HG03103 (cell line): ENCODE measurements at regions not wholly inside any gene's neighbourhood (a gene's known extent, or its start where the extent isn't known, plus 50 kb on each side); places are given as distances from the start of the nearest gene placed in this dataset.
"Not testable (repeated sequence)": the region's sequence is repeated elsewhere in the genome, so short reads cannot be mapped to it uniquely, and the experiment has no call there.

Source experiments
- ATAC-seq: cut with Tn5 transposase; IDR thresholded peaks from one replicate; pipeline ENCODE4 v1.9.1; 2021; ENCODE audit warnings: low read depth; ENCODE audit not compliant: unreplicated experiment

DNA sequence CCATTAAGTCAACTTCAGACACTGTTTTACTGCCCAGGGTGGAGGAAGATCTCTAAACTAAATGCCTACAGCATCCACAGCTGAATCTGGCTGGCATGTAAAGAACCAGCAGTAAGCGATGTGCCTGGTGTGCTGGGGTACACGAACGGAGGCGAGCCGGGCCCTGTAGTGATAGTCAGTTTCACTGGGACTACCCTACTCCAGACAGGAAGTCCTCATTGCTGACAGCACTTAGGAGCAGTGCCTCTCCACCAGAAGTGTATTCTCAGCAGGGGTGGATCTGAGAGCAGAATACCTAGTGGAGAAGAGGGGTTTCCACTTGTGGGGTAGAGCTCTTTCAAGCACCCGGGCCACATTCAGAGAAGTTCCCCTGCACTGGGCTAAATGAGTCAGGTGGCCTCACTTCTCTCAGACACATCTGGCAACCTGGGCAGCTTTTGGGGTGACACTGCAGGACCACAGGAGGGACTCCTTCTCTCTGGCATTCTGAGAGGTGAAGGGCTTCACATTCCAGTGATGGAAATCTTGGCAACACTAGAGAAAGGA lies 290.3 kb upstream of the PLGLB1 start:
- not testable (repeated sequence) for ATAC-seq

DNA sequence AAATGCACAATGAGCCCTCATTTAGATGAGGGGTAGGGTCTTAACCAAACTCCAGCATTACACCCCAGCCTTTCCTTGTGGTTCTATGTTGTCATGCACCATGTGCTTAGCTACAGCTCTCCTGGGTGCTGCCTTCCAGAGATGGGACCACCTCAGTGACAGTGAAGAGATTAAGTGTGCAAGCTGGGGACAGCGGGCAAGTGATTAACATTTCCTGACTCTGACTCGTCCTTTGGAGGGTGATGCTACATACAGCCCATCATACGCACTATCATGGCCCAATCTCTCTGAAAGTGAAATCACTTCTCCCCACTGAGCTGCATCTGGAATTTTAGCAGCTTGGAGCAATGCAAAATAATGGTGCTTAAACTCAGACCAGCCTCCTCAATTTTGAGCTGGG lies 293.0 kb upstream of the PLGLB1 start:
- not testable (repeated sequence) for ATAC-seq

- not testable (repeated sequence) for ATAC-seq
These were observed 293.7 kb upstream of the PLGLB1 start for GRCh38 chr2:87315183-87315902.

GRCh38 chr2:87317193-87317592 lies 295.5 kb upstream of the PLGLB1 start:
- ATAC-seq, result not testable (repeated sequence)

DNA sequence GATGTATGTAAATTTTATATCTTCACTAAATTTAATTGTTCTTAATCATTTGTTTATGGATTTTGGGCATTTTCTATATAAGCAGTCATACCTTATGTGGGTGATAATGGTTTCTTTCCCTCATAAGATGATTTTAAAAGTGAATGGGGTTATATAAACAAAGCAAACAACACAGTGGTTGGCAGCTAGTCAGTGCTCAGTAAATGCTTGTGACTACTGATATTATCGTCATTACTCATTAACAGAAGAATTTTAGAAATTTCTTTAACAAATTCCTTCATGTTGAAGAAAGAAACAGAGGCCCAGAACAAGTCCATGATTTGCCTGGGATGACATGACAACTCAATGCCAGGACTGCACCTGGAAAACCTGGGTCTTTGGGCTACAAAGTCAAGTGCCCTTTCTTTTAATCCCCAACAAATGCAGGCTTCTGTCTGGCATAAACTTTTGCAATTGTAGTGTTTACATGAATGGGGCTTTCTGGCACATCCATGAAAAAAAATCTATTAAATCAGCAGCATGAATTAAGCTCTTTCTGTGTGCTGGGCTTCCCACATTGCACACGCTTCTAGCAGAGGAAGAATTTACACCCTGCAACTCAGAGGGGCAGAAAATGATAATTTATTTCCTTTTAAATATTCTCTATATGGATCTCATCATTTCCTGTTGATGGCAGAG lies 297.3 kb upstream of the PLGLB1 start:
- not testable (repeated sequence) for ATAC-seq

- ATAC-seq, result not testable (repeated sequence)
These were observed 298.1 kb upstream of the PLGLB1 start for GRCh38 chr2:87319705-87320104.

DNA sequence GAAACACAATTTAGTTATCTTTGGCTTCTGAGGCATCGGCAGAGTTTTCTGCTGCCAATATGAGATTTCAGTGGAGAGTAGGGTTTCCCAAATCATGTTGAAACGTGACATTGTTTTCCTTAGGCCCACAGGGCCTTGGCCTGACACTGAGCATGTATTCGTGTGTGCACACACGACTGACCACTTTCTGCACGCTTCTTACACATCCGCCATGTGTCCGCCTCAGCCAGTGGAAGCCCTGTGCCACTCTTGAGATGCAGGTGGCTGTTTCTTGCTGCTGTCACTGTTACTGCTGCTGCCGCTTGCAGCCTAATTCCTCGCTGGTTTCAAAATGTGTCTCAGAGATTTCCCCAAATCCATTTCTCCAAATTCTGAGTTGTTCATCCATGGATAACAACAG lies 299.6 kb upstream of the PLGLB1 start:
- ATAC-seq, result not testable (repeated sequence)

DNA sequence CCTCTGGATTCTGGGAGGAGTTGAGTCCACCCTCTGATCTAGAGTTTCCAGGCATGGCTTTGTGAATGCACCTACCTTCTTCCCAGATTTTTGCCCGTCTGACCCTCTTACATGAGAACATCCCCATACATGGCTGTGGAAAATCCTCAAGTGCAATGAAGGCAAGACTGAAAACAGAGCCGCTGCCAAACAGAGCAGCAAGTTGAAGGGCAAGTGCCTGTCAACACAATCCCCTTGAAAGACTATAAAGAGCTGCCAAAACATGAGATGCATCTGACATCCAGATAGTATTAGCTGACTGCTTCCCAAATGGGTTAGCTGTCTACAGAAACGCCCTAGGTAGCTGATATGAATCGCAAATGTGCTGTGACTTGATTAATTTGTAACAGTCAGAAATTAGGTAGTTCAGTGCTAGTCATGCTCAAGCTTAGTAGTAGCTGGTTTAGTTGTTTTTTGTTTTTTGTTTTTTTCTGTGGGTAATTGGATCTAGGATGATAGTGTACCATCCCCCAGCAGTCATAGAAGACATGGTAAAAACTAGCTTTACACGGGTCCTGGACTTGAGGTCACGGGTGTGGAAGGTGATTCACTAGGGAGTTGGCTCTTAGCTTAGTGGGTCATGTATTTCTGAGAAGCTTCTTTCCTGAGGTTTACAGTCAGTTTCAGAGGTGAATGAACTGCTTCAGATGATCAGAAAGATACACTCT lies 302.8 kb upstream of the PLGLB1 start:
- not testable (repeated sequence) for ATAC-seq

GRCh38 chr2:87325042-87325910 lies 303.6 kb upstream of the PLGLB1 start:
- ATAC-seq, result not testable (repeated sequence)

DNA sequence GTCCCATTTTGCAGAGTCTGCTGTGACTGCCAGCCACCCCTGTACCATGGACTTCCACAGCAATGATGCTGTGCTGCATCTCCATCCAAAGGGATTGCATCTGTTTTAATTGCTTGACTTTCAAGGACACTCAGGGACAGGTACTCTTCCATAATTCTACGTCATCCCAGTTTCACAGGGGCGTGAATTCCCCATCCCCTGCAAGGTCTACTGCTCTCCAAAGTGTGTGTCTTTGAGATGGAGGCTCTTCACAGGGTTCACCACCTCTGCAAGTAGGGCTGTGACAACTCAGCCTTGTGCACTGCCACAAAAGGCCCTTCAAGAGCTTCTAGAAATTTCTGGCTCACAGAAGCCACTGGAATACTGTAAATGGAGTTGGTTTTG lies 304.3 kb upstream of the PLGLB1 start:
- not testable (repeated sequence) for ATAC-seq

DNA sequence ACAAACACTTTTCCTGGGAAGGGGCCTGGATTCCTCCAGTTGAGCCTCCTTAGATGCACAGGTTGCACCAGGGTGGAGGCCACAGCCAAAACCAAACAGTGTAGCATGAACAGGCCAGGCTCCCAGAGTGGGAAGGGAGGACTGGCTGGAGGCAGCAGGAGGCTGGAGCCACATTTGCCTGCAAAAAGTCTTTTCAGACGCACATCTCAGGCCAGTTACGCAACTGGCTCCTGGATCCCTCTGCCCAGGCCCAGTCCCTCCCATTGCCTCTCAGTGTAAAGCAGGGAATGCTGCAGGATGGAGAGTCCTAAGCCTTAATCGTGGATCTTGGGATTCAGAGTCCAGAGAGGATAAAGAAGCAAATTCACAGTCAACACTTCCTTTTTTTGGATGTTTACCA lies 305.1 kb upstream of the PLGLB1 start:
- not testable (repeated sequence) for ATAC-seq

DNA sequence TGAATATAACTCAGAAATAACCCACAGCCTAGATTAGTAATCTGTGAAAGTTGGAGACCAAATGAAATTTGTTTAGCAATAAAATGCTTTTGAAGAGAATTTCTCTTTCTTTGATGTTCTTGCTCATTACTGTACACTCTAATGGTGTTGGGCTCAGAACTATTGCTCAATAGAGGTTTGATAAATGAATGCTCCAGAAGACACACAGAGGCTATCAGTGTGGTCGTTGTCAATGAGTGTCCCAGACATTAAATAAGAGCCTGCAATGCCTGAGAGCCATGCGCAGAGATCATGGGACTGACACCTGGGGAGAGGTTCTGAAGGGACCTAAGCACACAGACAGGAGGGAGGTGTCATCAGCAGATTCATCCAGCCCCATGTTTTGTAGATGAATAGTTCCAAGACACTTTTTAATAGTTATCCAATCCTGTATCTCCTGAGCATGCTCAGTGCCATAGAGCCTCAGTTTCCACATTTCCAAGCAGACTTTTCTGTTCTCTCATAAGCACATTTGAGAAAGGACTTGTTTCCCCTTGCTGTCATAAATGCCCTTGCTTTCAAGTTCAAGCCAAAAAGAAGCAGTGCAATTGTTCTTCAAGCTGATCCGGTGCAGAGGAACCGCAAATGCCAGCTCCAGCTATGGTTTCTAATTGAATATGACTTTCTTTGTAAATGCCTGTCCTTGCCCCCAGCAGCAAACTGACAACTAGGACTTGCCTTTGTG lies 306.2 kb upstream of the PLGLB1 start:
- not testable (repeated sequence) for ATAC-seq

GRCh38 chr2:87329529-87329928 lies 307.9 kb upstream of the PLGLB1 start:
- not testable (repeated sequence) for ATAC-seq

GRCh38 chr2:87330486-87330885 lies 308.8 kb upstream of the PLGLB1 start:
- not testable (repeated sequence) for ATAC-seq

DNA sequence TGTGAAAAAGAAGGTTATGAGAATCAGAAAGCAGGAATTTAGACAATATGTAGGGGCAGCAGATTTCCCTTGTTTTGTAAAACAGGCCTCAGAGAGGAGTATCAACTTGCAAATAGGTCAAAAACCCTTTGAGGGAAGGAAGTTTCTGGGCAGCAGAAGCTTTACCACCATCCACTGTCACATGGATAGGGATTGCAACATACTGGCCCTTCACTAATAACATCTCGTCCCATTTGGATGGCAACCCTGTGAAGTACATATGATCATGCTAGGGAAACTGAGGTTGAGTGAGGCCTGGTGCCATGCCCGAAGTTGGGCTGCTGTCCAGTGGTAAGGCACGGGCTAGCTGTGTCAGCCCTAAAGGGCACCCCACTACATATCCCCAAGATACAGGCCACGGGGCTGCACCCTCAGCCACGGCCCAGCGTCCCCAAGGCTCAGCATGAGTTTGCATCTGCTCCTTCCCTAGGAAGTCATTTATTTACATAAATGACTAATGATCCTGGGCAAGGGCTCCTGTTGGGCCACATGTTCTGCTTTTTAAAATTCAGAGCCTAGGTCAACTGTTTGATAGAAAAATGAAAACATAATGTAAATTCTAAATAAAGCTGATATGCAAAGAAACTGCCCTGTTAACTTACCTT lies 310.4 kb upstream of the PLGLB1 start:
- ATAC-seq, result not testable (repeated sequence)

DNA sequence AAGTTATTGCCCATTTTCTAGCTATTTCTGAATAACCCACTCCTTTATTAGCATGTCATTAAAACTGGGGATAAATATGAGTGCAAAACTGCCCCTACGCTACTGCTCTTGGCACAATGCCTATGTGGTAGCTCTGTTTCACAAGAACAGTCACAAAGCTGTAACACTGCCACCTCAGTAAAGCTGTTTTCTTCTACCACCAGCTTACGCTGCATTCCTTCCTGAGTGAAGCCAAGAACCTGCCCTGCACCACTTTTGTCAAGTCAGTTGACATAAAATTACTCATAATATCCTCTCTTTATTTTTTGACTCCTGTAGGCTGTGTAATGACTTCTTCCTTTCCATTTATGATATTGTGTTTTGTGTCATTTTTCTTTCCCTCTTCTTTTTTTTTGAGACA lies 313.2 kb upstream of the PLGLB1 start:
- not testable (repeated sequence) for ATAC-seq

- ATAC-seq, result not testable (repeated sequence)
These were observed 317.4 kb upstream of the PLGLB1 start for GRCh38 chr2:87338998-87339397.

- ATAC-seq, result not testable (repeated sequence)
These were observed 320.0 kb upstream of the PLGLB1 start for GRCh38 chr2:87341601-87342014.

- not testable (repeated sequence) for ATAC-seq
These were observed 320.5 kb upstream of the PLGLB1 start for GRCh38 chr2:87342175-87342574.
